Activated naive CD8-positive, alpha-beta T cell treated with anti-CD3 and anti-CD28 coated beads, Interleukin-2, amount 50 U/mL, for 16 hours (primary cell): ENCODE measurements at regions not wholly inside any gene's neighbourhood (a gene's known extent, or its start where the extent isn't known, plus 50 kb on each side); places are given as distances from the start of the nearest gene placed in this dataset.

ENCODE experiments used
- DNase-seq: peaks from one replicate; pipeline ENCODE4 v3.0.0-alpha.2; 2020; ENCODE audit warnings: low read depth, low spot score

DNA sequence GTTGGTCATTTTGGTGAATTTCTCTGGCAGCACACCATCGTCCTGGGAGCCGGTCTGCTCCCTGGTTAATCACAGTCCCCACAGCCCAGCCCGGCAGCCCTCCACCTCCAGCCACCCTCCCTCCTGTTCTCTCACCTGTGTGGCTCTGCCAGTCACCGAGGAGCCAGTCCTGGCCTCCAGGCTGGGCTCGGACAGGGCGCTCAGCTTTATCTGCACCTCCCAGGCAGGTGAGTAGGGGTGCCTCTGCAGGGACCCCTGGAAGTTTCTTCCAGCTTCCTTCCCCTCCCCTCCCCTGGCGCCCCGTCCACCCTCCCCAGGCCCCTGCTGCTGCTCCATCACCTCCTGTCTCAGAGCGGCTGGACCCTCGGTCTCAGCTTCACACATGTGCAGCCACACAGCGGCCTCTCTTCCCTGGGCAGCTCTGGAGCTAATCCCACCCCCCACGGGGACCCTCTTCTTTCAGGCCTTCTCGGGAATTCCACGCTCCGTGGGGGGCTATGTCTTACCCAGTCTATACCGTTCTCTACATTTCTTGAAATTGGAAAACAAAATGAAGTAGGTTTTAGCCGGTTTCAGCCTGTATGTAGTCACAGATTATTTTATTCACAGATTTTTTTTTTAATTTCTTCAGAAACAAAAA is 213.9 kb upstream of the PPP2R2D start:
- DNase-seq = no peak

DNA sequence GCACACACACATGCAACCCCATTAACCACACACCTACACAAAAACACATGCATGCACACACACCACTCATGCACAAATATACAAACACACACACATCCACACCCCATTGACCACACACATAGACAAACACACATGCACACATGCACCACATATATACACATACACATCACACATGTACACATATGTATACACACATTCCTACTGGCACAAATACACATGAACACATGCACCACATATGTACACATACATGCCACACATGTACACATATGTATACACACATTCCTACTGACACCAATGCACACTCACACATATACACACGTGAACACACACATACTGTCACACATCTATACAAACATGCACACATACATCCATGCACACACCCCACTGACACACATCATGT is 212.5 kb upstream of the PPP2R2D start:
- no peak for DNase-seq

DNA sequence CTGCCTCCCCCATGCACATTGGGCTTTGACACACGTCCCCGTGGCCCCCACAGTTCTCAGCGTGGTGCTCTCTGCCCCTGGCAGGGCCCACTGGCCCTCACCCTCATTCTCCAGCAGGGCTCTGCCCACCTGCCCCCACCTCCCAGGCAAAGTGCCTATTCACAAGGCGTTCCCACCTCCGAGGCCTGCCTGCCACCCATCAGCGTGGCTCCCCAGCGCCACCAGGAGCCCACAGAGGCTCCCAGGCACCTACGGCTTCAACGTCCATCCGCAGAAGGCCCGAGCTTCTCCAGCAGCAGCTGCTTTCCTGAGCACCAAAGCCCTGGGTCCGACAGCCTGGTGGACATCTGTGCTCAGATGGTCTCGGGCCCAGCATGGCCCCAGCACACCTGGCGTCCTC is 211.8 kb upstream of the PPP2R2D start:
- DNase-seq = no peak

DNA sequence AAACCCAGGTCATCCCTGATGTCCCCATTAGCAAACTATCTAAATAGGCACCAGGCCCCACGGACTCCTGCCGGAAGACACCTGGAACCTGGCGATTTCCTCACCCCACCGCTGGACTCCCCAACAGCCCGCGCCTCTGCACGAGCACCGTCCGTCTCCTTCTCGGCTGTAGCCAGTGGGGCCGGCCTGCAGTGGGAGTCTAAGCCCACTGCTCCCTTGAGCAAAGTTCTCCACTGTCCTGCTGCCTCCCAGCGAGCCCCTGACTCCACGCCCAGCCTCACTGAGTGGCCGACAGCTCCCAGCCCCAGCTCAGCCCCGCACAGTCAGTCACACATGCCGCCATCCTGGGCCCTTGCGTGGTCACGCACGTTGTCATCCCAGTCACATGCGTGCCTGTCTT is 211.3 kb upstream of the PPP2R2D start:
- DNase-seq = no peak

DNA sequence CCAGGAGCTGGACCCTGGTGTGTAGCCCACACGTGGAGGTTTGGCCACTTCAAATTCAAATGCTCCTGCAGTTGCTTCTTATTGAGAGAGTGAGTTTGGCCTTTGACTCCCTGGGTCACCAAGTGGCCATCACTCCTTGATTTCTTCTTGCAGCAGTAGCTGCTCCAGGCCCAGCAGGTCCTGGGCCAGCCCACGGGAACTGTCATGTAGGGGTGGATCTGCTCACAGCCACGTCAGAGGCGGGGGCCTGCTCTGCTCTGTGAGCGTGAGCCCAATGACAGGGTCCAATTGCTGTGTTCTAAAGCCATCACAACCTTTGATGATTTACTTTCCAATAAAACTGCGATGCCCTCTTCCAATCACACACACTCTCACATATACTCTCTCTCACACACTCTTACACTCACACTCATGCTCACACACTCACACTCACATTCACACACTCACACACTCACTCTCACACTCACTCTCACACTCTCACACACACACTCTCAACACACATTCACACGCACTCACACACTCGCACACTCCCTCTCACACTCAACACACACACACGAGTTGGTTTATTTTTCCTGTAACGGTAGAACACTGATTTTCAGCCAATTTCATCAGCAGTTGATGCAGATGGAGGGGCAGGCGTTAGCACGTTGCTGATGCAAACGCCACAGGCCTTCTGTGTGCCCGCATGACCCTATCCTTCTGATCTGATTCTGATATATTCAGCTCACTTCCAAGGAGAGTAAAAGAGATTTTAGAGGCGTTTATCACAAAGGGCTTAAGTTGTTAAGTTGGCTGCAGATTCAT is 210.7 kb upstream of the PPP2R2D start:
- DNase-seq = no peak

DNA sequence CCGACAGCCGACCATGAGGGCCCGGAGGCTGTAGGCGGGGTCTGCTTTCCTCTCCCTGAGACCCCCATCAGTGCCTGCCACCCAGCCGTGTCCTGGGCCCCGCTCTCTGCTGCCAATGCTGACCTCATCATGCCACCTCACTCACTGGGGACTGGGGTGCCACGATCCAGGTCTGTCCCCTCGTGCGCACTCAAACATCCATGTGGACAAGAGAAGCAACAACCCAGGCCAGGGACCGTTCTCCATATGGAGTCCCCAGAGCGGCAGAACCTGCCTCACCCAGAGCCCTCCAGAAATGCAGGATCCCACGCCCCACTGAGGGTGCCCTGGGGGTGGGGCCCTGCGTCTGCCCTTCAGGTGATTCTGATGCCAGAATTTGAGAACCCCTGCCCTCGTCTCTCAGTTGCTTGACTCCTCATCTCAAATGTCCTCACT is 210.0 kb upstream of the PPP2R2D start:
- no peak for DNase-seq

DNA sequence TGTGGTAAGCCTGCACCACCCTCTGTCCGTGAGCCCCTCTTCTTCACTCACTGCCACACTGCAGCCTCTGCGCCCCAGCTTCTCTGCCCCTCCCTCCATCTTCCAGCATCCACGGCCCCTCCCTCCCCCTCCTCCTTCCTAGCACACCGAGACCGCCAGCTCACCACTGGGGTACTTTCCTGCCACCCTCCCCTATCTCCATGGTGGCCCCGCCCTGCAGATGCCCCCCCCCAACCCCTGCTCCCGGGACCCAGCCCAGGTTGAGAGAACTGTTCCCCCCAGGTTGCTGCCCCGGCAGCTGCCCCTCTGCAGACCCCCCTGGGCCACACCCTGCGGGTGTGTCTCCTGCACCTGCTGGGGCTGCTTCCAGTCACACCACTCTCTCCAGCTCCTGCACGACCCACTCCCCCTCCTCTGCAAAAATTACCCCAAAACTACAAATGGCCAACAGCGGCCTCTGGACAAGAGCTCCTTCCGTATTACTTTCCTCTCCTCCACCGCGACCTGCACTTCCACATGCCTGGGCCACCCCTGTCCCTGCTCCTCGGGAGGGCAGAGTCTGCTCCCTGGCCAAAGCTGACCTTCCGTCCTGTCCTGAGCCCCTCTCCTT is 209.2 kb upstream of the PPP2R2D start:
- DNase-seq = no peak

DNA sequence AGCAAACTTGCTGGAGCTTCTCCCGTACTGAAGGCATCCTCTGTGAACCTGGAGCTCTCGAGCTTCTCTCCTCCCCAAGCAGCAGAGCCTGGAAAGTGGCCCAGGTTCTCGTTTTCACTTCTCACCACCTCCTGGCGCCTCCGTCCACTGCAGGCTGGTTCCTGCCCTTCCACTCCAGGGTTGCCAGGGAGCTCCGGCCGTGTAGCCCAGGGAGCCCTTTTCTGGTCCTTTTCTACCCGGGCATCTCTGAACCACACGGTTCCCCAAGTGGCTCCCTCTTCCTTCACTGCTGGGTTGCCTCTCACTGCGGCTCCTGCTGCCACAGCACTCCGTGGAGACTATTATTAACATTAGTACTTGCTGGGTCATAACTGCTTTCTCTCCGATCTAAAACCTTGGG is 208.6 kb upstream of the PPP2R2D start:
- DNase-seq = no peak

DNA sequence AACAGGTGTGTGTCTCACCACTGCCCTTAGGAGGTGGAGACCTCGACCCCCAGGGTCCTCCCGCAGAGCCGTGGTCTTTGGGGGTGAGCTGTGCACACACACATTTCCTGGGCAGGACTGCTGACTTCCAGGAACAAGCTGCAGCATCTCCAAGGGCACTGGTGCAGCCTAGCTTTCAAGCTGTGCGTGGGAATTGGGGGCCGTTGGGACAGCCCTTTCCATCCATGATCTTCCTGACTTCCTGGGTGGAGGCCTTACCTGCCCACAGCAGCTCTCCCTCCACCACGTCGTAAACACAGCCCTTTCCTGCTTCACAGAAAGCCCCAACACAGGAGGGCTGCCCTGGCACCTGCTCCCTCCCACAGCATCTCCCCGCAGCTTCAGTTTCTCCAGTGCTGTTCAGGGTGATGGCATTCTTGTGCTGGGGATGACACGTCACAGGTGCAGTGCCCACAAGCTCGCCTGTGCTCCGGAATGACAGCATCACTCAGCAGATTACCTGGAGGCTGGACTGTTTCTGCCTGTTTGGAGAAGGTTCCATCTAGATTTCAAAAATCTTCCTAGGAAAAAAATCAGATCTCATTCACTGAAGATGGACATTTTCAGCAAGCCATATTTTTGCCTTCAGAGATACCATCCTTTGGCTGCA is 208.0 kb upstream of the PPP2R2D start:
- no peak for DNase-seq

DNA sequence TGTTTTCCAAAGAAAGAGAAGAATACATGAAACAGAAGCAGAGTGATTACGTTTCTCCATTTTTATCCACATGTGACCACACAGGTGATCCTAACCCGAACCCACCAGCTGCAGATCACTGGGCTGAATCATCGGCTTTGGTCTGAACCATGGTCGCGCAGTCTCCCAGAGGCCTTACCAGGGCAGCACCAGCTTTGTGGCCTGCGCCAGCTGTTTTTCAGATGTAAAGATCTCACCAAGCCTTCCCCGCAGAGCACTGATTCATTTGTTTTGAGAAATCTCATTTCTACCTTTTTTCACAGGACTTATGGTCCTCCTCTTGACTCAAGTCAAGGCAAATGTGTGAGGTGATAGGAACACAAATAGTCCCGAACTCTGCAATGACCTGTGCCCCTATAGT is 207.0 kb upstream of the PPP2R2D start:
- DNase-seq = no peak

DNA sequence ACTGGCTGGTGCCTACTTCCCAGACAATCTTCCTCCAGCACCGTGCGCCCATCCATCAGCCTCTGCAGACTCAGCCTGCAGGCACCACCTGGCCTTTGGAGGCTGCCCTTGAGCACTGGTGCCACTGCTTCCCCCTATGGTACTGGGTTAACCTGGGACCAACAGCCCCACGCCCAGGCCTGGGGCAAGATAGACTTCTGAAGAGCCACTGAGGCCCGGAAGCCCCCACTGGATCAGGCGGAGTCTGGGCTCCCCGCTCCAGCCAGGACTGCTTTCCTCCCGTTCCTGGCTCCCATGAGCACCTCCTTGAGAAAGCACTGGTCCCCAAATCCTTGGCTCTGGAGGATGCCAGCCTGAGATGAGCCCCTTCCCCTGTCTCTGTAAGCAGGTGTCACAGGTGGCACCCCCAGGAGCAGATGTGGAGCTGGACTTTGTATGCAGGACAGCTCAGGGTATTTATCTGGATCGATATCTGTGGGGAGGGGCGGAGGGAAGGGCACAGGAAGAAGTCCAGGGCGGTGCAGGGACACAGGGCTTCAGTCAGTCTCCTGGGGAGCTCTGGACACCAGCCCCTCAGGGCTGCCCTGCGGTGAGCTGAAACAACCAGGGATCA is 206.5 kb upstream of the PPP2R2D start:
- DNase-seq = no peak

DNA sequence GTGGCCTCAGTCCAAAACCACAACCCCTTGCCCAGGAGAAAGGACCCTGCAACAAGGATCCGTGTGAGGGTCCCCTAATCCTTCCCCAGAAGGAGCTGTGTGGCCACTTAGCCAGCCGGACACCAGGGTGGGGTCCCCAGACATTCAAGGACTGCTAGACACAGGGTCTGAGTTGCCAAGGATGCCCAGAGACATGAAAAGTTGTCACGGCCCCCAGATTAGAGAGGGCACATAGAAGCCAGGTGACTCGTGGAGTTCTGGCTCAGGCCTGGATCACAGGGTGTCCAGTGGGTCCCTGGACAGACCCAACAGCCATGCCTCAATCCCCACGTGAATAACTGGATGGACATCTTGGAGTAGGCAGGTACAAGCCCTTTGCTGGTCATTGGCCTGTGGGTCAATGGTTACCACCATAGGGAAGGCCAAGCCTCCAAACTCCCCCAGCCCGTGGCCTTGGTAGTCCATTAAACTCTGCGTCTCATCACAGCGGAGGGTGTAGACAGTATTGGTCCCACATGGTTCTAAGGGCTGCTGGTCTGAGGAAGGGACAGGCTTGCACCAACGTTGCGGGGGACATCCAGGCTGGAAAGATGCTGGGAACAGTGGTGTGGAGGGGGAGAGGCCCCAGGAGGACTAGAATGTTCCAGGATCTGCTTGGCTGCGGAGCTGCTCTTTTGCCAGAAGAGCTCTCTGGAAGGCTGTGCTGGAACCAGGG is 205.9 kb upstream of the PPP2R2D start:
- no peak for DNase-seq

DNA sequence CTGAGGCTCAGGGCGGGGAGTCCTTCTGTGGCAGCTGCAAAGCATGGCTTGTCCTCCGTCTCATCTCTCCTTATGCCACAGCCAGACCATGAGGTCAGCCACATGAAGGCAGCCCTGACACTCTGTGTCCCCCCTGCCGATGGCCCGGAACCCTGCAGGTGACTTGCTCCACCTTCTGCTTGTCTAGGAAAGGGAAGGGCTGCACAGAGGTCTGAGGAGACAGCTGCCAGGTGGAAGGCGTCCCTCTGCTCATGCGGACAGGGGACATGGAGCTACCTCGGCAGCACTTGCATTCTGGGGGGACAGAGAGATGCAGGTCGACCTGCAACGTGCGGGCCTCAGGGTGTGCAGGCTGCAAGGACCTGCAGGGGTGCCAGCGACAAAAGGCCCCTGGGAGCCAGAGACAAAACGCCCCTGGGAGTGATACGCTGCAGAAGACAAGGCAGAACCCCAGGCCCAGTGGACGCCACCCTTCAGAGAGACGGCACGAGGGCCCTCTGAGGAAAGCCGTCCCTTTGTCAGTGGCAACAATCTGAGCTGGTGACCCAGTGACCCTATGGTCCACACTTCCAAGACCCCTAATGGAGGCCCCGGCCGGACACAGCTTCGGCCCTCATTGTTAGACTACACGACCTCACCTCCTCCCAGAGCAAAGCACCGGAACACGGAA is 205.2 kb upstream of the PPP2R2D start:
- DNase-seq = no peak

DNA sequence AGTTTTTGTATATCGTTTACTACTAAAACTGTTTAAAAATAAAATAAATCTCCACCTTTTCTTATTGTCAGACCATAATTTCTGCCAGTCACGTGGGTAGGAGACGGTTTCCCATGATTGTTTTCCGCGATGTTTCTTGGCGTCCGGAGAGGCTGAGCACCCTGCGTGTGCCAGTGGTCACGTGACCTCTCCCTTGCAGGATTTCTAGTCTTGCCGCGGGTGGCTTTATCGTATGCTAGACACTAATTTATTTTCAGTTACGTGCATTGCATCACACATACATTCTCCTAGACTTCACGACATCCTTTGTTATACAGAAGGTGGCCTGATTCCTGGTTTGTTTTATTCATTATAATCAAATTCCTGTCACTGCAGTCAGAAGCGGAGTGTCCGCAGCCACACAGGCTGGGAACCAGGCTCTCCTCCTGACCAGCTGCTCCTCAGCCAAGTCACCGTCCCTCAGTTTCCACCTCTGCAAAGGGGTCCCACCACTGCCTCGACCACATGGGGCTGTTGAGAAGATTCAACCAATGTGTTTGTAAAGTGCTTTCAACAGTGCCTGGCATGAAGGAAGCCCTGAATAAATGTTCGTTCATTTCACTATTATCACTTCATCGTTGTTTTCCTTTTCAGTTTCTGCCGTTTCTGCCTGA is 203.2 kb upstream of the PPP2R2D start:
- DNase-seq = no peak

DNA sequence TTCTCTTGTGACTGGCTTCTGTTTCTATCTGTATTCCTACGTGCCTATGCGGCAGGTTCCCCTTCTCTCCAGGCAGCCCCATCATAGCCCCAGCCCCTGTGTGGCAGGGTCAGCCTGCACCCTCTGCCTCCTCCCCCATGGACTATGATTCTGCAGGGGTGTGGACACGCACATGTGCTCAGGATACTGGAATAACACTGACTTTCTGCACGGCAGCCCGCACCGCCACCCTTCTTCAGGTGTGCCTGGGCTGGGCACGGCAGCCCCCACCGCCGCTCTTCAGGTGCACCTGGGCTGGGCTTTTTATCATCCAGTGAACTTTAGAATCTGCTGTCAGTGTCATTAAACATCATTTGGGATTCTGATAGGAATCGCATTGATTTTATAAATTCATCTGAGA is 202.6 kb upstream of the PPP2R2D start:
- no peak for DNase-seq

DNA sequence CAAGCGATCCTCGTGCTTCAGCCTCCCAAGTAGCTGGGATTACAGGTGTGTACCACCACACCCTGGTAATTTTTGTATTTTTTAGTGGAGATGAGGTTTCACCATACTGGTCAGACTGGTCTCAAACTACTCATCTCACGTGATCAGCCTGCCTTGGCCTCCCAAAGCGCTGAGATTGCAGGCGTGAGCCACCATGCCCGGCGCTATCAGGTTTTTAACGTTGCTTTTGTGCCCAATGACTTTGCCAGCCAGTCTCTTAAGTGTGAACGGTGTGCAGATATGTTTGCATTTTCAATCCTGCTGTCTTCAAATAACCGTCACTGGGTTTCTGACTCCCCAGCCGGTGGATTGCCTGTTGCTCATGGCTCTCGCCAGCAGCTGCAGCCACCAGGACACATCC is 201.8 kb upstream of the PPP2R2D start:
- no peak for DNase-seq

DNA sequence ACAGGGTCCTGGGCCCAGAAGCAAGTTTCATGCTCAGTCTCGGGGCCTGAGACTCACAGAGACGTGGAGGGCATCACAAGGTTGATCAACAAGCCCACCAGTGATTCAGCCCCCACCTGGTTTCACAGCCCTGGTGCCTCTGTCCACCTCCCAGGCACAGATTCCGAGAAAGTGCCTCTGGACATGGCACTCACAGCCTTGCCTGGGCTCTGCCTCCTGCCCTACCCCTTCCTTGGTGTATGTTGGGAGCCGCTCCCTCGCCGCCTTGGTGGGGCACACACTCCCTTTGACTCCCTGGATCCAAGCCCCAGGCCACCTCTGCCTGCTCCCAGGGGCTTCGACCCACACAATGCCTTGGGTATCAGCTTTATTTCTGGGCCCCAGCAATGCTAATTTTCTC is 200.8 kb upstream of the PPP2R2D start:
- DNase-seq = no peak

DNA sequence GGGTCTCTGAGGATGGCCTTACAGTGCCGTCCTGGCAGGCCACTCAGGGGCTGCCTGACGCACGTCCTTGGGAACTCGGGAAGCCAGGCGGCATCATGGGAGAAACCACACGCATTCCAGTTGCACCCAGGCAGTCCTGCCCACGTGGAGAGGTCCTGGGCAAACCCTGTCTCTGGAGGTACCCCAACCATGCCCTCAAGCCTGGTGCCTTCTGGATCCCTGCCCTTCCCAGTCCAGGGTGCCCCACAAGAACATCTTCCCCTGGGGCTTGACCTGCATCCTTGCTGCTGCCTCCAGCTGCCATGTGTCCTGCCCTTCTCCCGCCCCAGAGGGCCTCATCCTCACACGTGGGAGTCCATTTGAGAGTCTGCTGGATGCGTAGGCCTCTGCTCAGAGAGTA is 200.3 kb upstream of the PPP2R2D start:
- no peak for DNase-seq

DNA sequence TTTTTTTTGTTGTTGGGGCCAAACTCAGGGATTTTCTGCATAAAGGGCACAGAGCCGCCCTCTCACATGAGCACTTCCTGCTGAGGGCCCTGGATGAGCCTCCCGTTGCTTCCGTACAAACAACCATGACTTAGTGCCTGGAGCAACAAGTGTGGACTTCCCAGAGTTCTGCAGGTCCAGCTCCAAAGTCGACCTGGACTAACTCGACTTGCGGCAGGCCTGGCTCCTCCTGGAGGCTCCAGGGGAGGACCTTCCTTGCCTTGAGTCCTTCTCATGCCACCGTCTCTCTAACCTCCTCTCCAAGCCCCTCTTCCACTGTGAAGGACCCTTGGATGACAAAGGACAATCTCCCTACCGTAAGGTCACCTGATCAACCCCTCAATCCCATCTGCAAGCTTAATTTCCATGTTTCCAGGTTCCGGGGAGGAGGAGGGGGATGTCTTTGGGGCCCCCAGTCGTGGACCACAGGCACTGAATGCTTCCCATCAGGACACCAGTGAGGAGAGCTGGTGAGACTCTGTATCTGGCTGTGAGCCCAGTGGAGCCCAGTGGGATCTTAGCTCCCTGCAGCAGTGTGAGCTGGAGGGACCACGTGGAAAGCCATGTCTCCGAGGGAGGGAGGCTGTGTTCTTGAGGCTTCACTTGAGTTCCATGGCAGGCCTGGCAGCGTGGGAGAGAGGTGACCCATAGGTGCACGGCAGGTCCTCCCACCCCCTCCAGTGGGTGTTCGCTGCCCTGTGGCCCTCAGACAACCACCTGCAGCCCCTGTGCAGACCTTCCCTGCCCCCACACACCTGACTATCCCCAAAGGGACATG is 199.5 kb upstream of the PPP2R2D start:
- DNase-seq = no peak
